ENCODE measurements at regions not wholly inside any gene's neighbourhood (a gene's known extent, or its start where the extent isn't known, plus 50 kb on each side); places are given as distances from the start of the nearest gene placed in this dataset.

- no peak overlapping the region for H3K4me3 ChIP-seq (ENCODE audit: low read depth, low read length)
Measured at GRCh38 chr2:193712912-193713311, 1518.2 kb upstream of the TMEFF2 start.

- H3K4me3 ChIP-seq (ENCODE audit: low read depth, low read length) = no peak overlapping the region
Measured at GRCh38 chr2:193703411-193703810, 1508.7 kb upstream of the TMEFF2 start.

DNA sequence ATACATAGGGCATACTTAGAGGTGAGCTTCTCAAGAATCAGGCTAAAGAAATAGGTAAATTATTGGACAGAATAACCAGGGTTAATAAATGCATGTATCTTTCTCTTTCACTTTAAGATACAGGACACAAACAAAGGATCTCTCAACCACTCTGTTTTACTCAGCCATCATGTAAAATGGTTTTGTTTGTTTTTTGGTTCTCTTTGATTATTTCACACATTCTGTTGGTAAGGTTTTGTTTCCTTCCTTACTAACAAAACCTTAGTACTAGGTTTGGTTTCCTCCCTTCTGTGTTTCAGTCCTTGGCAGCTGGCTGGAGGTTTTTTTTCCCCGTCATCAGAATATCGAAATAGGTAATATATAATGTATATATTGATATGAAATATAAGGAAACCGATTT, 1506.8 kb upstream of the TMEFF2 start:
- H3K4me3 ChIP-seq (ENCODE audit: low read depth, low read length) = no peak overlapping the region

DNA sequence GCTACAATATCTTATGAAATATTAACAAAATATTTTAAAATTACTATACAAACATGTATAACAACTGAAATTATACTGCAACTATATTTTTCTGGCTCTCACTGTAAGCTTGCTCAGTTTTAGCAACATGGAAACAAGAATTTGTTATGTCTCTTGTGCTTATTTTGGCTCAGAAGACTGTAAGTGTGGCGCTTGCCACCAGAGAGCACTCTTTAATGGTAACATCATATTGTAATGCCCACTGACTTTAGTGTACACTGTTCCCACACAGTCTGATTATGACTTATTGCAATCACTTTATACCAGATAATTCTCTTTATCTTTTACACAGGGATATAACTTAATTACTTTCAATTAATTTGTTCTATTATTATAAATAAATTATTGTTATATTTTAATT, 1500.6 kb upstream of the TMEFF2 start:
- no peak overlapping the region for H3K4me3 ChIP-seq (ENCODE audit: low read depth, low read length)

- H3K4me3 ChIP-seq (ENCODE audit: low read depth, low read length) = no peak overlapping the region
Measured at GRCh38 chr2:193693758-193694157, 1499.0 kb upstream of the TMEFF2 start.

DNA sequence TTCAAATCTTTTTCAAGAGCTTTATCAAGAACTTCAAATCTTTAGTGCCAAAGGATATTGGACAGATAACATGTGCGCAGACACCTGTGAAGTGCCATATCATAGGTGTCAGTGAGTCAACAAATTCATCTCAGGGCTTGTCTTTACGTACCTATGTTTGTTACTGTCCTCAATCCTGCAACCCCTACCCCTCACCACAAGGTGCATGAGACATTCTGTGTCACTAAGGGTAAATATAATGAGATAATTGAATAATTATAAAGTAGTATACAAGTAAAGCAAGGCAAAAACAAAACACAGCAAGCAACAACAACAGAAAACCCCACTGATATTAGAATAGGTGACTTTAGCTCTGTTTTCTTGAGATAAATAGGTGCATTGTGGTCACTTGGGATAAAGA, 1495.8 kb upstream of the TMEFF2 start:
- no peak overlapping the region for H3K4me3 ChIP-seq (ENCODE audit: low read depth, low read length)

DNA sequence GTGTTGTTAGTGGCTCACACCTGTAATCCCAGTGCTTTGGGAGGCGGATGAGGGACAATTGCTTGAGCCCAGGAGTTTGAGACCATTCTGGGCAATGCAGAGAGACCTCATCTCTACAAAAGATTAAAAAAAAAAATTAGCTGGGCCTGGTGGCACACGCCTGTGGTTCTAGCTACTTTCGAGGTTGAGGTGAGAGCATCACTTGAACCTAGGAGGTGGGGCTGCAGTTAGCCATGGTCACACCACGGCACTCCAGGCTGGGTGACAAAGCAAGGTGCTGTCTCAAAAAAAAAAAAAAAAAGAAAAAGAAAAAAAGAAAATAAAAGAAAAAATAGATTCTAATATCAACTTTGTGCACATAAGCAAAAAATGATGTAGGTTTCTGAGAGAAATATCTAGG, 1492.5 kb upstream of the TMEFF2 start:
- H3K4me3 ChIP-seq (ENCODE audit: low read depth, low read length) = no peak overlapping the region

DNA sequence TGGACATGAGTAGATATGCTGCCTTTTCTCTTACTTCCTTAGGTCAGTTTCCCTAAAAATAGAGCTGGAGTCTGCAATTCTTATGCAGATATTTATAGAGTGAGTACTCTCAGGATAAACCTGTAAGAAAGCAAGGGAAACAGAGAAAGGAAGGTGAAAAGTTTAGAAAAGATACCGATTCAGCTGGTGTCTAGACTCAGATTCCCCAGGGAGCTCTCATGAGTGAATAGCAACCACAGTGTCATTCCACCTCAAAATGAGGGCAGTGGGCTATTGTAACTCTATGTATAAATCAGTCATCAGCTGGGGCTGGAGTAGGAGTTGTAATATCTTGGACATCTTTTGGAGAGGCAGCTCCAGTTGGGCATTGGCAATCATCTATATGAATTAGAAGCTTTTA, 1485.1 kb upstream of the TMEFF2 start:
- no peak overlapping the region for H3K4me3 ChIP-seq (ENCODE audit: low read depth, low read length)

DNA sequence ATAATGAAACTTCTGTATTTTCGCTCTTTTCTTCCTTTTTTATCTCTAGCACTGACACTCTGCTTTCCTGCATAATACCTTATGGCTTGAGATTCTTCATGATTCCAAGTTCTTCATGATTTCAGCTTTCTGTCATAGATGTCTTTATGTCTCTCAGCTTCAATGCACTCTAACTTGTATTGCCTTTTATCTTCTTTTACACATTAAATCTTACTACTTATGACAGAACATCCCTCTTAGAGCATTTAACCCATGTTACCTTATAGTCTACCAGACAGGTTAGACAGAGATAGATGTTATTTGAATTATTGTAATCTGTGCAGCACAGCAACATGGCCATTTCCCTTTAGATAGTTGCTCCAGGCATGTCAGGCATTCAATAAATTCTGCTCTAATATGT, 1475.7 kb upstream of the TMEFF2 start:
- no peak overlapping the region for H3K4me3 ChIP-seq (ENCODE audit: low read depth, low read length)

DNA sequence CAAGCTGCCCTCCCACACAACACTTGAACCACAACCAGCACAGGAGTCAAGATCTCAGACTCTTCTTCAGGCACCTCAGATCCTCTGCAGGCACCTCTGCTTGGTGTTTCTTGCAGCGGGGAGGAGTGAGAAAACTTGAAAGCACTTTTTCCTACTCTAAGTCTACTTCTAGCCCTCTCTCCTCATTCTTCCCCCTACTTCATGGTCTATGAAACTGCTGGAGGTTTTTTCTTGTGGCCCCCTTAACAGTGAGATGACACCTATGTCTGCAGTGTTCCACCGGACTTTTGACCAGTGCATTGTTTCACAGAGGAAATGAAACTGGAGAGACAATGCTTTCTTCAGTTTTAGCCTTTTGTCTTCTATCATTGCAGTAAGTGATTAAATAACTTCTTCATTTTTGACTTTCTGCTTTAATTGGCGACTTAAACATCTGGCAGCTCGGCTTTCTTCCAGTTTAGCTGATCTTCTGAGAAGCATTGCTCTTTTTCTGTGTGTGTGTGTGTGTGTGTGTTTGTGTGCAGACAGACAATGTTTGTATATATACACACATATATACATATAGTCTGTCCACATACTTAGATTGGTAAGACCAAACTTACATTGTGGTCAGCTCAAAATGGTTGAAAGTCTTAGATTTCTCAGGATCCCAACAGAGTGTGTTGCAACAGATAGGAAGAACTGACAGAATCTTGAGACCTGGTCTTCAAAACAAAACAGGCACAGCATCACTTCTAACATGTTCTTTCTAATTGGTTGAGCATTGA, 1474.0 kb upstream of the TMEFF2 start:
- no peak overlapping the region for H3K4me3 ChIP-seq (ENCODE audit: low read depth, low read length)

DNA sequence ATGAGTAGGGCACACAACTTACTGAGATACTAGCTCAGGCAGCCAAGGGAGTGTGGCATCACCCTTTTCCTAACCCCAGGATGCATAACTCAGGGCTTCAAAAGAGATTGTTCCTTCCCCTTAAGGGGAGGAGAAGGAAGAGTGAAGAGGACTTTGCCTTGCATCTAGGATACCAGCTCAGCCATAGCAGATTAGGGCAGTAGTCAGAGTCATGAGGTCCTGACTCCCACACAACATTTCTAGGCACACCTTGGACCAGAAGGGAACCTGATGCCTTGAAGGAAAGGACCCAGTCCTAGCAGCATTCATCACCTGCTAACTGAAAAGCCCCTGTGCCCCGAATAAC, 1433.2 kb upstream of the TMEFF2 start:
- H3K4me3 ChIP-seq (ENCODE audit: low read depth, low read length) = no peak overlapping the region

DNA sequence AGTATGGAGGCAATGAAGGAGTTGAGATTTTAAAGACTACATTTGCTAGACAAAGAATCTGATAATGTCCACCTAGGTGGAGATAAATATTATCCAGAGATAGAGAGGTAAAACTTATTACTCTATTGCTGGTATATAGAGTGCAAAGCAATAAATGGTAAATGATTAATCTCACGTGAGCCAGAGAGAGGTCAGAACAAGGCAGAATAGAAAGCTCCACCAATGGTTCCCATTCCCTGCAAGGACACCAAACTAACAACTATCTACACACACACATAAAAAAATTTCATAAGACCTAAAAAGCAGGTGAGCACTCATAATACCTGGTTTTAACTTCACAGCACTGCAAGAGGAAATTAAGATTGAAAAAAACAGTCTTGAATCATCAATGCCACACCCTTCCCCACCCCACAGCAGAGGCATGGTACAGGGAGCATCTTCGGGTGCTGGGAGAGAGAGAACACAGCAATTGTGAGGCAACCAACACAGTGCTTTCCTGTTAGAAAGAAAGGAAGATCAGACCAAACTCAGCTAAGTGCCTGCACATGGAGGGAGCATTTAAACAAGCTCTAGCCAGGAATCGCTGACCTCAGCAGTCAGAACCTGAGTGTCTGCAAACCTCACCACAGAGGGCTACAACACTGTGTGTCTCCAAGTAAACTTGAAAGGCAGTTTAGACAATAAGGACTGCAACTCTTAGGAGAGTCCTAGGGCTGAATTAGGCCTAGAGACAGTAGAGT, 1432.6 kb upstream of the TMEFF2 start:
- H3K4me3 ChIP-seq (ENCODE audit: low read depth, low read length) = no peak overlapping the region

DNA sequence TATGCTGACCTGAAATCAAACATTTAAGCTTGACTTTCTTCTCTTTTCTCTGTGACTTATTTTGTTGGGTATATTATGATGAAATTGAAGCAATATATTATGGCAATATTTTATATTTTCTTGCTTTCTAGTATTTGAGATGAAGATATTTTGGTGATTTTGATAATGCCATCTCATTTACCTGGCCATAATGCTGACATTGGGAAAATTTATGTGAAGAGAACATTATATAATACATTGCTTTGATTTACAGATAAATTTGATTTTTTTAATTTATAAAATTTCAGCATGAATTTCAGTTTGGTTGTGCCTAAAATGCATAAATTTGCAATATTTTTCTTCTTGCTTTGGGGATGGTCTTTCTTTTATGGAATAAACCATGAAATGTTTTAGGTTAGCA, 1413.7 kb upstream of the TMEFF2 start:
- H3K4me3 ChIP-seq (ENCODE audit: low read depth, low read length) = no peak overlapping the region

DNA sequence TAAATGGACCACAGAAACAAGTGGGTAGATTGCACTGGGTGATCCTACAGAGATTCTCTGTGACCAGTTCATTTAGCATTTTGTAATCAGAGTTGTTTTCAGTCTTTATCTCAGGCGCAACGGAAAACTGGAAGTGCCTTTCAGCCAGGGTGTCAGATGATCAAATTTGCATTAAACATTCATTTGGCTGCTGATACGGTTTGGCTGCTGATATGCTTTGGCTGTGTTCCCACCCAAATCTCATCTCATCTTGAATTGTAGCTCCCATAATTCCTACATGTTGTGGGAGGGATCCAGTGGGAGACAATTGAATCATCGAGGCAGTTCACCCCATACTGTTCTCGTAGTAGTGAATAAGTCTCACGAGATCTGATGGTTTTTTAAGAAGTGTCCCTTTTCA, 1396.1 kb upstream of the TMEFF2 start:
- H3K4me3 ChIP-seq (ENCODE audit: low read depth, low read length) = no peak overlapping the region

DNA sequence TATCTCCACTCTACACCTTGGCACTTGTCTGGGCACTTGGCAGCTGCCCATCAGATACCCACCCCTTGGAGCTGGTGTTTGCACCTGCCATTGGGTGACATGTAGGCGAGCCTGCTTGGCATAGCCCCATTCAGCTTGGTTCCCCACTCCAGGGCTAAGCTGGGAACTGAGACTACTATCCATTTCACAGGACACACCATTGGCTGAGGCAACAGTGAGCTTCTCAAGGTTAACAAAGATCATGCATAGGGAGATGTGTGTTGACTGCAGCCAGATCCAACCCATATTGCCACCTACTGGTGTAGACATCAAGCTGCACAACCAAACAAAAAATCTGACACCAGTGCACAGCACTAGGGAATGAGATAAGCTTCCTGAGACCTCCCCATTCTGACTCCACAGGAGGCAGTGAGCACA, 1389.8 kb upstream of the TMEFF2 start:
- H3K4me3 ChIP-seq (ENCODE audit: low read depth, low read length) = no peak overlapping the region

GRCh38 chr2:193583638-193584400, 1389.1 kb upstream of the TMEFF2 start:
- no peak overlapping the region for H3K4me3 ChIP-seq (ENCODE audit: low read depth, low read length)

GRCh38 chr2:193581807-193582206, 1387.1 kb upstream of the TMEFF2 start:
- H3K4me3 ChIP-seq (ENCODE audit: low read depth, low read length) = no peak overlapping the region

- H3K4me3 ChIP-seq (ENCODE audit: low read depth, low read length) = no peak overlapping the region
Measured at GRCh38 chr2:193580176-193580950, 1385.6 kb upstream of the TMEFF2 start.

DNA sequence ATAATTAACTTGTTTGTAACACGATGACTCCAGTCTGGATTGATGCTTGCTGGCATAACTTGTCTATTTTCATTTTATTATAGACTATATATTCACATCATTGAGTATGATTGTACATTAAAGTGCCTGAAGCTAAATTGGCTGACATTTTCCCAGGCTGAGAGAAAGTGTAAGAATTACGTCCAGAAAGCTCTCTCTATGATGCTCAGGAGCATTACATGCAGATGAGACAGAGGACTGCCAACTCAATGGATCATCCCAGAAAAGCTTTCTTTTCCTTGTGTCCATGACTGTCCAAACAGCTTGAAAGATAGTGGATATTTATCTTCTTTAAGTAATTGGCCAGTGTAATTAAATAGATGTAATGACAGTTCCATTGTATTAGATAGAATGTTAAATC, 1372.2 kb upstream of the TMEFF2 start:
- H3K4me3 ChIP-seq (ENCODE audit: low read depth, low read length) = no peak overlapping the region

- H3K4me3 ChIP-seq (ENCODE audit: low read depth, low read length) = no peak overlapping the region
Measured at GRCh38 chr2:193566276-193566675, 1371.5 kb upstream of the TMEFF2 start.

- H3K4me3 ChIP-seq (ENCODE audit: low read depth, low read length) = no peak overlapping the region
Measured at GRCh38 chr2:193562031-193562430, 1367.3 kb upstream of the TMEFF2 start.
